Fibroblast of pulmonary artery (primary cell): ENCODE measurements at regions not wholly inside any gene's neighbourhood (a gene's known extent, or its start where the extent isn't known, plus 50 kb on each side); places are given as distances from the start of the nearest gene placed in this dataset.

Experiments used
- DNase-seq: peaks from one replicate; pipeline ENCODE4 v3.0.0-alpha.2; 2010; ENCODE audit warnings: low read depth
- H3K4me3 ChIP-seq: replicated peaks from 2 replicates; pipeline ENCODE4 v1.5.1; 2011; ENCODE audit warnings: low read depth, mild to moderate bottlenecking, control low read depth, low read length, moderate library complexity
- CTCF ChIP-seq: IDR thresholded peaks from 2 replicates; pipeline ENCODE4 v1.5.1; 2011; ENCODE audit warnings: mild to moderate bottlenecking, control low read depth, low read length, inconsistent platforms; ENCODE audit errors: missing control alignments

- DNase-seq = peak; percentile 37
- no peak overlapping the region for H3K4me3 ChIP-seq
- TF ChIP-seq CTCF = no peak
These were observed 108.8 kb upstream of the EEPD1 start for GRCh38 chr7:36044101-36044892.

GRCh38 chr7:36045326-36045725, 107.7 kb upstream of the EEPD1 start:
- no peak for TF ChIP-seq CTCF
- H3K4me3 ChIP-seq = no peak overlapping the region
- DNase-seq = peak; percentile 69

GRCh38 chr7:36045830-36046341, 107.2 kb upstream of the EEPD1 start:
- no peak for TF ChIP-seq CTCF

GRCh38 chr7:36047091-36047658, 105.9 kb upstream of the EEPD1 start:
- peak; percentile 16 for TF ChIP-seq CTCF
- no peak overlapping the region for H3K4me3 ChIP-seq
- no peak for DNase-seq

More at GRCh38 chr7:36045830-36046341, 107.2 kb upstream of the EEPD1 start:
- no peak for DNase-seq
- H3K4me3 ChIP-seq = no peak overlapping the region

GRCh38 chr7:36048141-36048901, 104.7 kb upstream of the EEPD1 start:
- peak; percentile 89 for DNase-seq
- TF ChIP-seq CTCF = no peak
- H3K4me3 ChIP-seq = no peak overlapping the region

GRCh38 chr7:36048902-36049240, 104.2 kb upstream of the EEPD1 start:
- DNase-seq = peak; percentile 28
- TF ChIP-seq CTCF = no peak
- no peak overlapping the region for H3K4me3 ChIP-seq
